LoVo (cell line): ENCODE measurements at regions not wholly inside any gene's neighbourhood (a gene's known extent, or its start where the extent isn't known, plus 50 kb on each side); places are given as distances from the start of the nearest gene placed in this dataset.
A peak's percentile ranks its signal among the peaks of the same experiment; 100 is the strongest.

ENCODE experiments used
- DNase-seq: peaks from one replicate; pipeline ENCODE4 v3.0.0-alpha.2; 2016; ENCODE audit warnings: low spot score

- no peak for DNase-seq
Measured at GRCh38 chr2:120881981-120882788, 146.5 kb downstream of the GLI2 start.

- DNase-seq, result no peak
Measured at GRCh38 chr2:120883607-120884440, 148.2 kb downstream of the GLI2 start.

- no peak for DNase-seq
Measured at GRCh38 chr2:120884472-120885290, 149.0 kb downstream of the GLI2 start.

- DNase-seq, result no peak
Measured at GRCh38 chr2:120885321-120885720, 149.7 kb downstream of the GLI2 start.

- no peak for DNase-seq
Measured at GRCh38 chr2:120885749-120886148, 150.1 kb downstream of the GLI2 start.

- peak; percentile 47 for DNase-seq
Measured at GRCh38 chr2:120886534-120887319, 151.1 kb downstream of the GLI2 start.

- DNase-seq, result no peak
Measured at GRCh38 chr2:120887320-120887697, 151.6 kb downstream of the GLI2 start.

GRCh38 chr2:120887741-120888231 lies 152.1 kb downstream of the GLI2 start:
- no peak for DNase-seq

GRCh38 chr2:120888851-120889250 lies 153.2 kb downstream of the GLI2 start:
- DNase-seq, result no peak

- DNase-seq, result no peak
Measured at GRCh38 chr2:120889936-120890335, 154.3 kb downstream of the GLI2 start.

- DNase-seq, result no peak
Measured at GRCh38 chr2:120890566-120891360, 155.1 kb downstream of the GLI2 start.

GRCh38 chr2:120892271-120892966 lies 156.8 kb downstream of the GLI2 start:
- DNase-seq, result no peak

- no peak for DNase-seq
Measured at GRCh38 chr2:120892967-120893667, 157.4 kb downstream of the GLI2 start.

- DNase-seq, result no peak
Measured at GRCh38 chr2:120893811-120894584, 158.3 kb downstream of the GLI2 start.

- DNase-seq, result no peak
Measured at GRCh38 chr2:120894966-120895365, 159.3 kb downstream of the GLI2 start.

GRCh38 chr2:120896126-120896525 lies 160.5 kb downstream of the GLI2 start:
- DNase-seq, result no peak

- no peak for DNase-seq
Measured at GRCh38 chr2:120896901-120897300, 161.2 kb downstream of the GLI2 start.

- no peak for DNase-seq
Measured at GRCh38 chr2:120897399-120897798, 161.7 kb downstream of the GLI2 start.

GRCh38 chr2:120898496-120898895 lies 162.8 kb downstream of the GLI2 start:
- DNase-seq, result no peak
